HFF-Myc (cell line): ENCODE measurements at regions not wholly inside any gene's neighbourhood (a gene's known extent, or its start where the extent isn't known, plus 50 kb on each side); places are given as distances from the start of the nearest gene placed in this dataset.

Source experiments
- DNase-seq: peaks from one replicate; pipeline ENCODE4 v3.0.0-alpha.2; 2011; ENCODE audit warnings: low read depth; ENCODE audit errors: extremely low read depth
- H3K4me3 ChIP-seq: replicated peaks from 2 replicates; pipeline ENCODE4 v1.5.1; 2011; ENCODE audit warnings: low read depth, mild to moderate bottlenecking, control low read depth, low read length
- CTCF ChIP-seq: IDR thresholded peaks from 2 replicates; pipeline ENCODE4 v1.5.1; 2012; ENCODE audit warnings: mild to moderate bottlenecking, low read depth, low read length, control low read depth; ENCODE audit errors: missing control alignments

GRCh38 chr1:108082738-108083562, 117.2 kb downstream of the SLC25A24 start:
- TF ChIP-seq CTCF = no peak
- no peak overlapping the region for H3K4me3 ChIP-seq

GRCh38 chr1:108082001-108082400, 117.0 kb upstream of the VAV3 start:
- no peak for DNase-seq
- H3K4me3 ChIP-seq = no peak overlapping the region
- no peak for TF ChIP-seq CTCF

More at GRCh38 chr1:108082738-108083562, 117.2 kb downstream of the SLC25A24 start:
- no peak for DNase-seq

- no peak for TF ChIP-seq CTCF
- no peak for DNase-seq
- H3K4me3 ChIP-seq = no peak overlapping the region
These were observed 115.5 kb upstream of the VAV3 start for GRCh38 chr1:108080448-108080847.

- DNase-seq = no peak
- no peak for TF ChIP-seq CTCF
These were observed 114.6 kb upstream of the VAV3 start for GRCh38 chr1:108079440-108080025.

GRCh38 chr1:108077991-108078390, 113.0 kb upstream of the VAV3 start:
- TF ChIP-seq CTCF = no peak
- no peak for DNase-seq
- no peak overlapping the region for H3K4me3 ChIP-seq

More at GRCh38 chr1:108079440-108080025, 114.6 kb upstream of the VAV3 start:
- H3K4me3 ChIP-seq = no peak overlapping the region

GRCh38 chr1:108075055-108075454, 110.1 kb upstream of the VAV3 start:
- no peak for TF ChIP-seq CTCF
- no peak for DNase-seq
- no peak overlapping the region for H3K4me3 ChIP-seq
